ENCODE measurements at regions not wholly inside any gene's neighbourhood (a gene's known extent, or its start where the extent isn't known, plus 50 kb on each side); places are given as distances from the start of the nearest gene placed in this dataset.

DNA sequence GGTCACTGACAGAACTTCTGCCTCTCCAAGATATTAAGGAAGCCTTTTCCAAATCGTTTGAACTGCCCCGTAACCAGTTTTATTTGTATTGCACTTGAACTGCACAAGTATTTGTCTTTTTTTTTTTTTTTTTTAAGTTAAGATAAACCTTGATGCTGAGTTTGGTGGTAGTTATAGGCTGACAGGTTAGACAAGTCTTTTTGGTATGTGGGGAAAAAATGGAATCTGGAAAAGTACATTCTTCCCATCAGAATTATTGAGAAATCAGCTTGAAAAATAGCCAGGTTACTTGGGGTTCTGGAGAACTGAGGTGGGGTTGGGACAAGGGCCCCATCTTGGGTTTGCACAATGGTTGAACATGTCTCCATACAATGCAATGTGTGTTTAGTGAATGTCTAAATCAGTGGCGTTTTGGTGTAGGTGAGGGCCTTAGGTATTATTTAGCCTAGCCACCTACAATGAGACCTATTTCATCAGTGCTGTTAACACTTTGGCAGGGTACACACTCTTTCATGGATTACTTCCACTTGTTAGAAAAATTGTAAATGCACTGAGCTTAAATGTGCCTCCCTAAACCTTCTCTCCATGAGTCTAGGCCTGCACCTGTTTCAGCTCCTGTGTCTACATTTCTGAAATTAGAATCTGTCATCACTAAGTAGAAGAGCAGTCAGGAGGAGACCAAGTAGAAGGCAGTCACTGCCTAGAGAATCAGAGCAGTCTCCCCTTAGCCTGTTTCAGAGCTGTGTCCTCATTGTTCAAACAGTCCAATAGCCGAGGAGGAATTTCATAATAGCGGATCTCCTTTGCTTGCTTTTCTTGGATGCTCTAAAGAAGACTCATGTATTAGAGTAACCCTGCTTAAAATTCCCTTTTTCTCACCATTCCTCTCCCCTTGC lies 140.0 kb upstream of the HMHB1 start:
- H3K27me3 ChIP-seq (ENCODE audit: insufficient read depth, low read depth), result no peaks in the 10 kb centered on the region
- H3K36me3 ChIP-seq (ENCODE audit: insufficient read depth), result no peaks in the 10 kb centered on the region
- H3K4me3 ChIP-seq (IDR thresholded peaks at IDR 0.05; ENCODE audit: insufficient read depth, low read depth, low read length), result no peak overlapping the region
- no peak overlapping the region for H2AFZ ChIP-seq (ENCODE audit: low read depth)
- no peak overlapping the region for H3K4me2 ChIP-seq
- H4K20me1 ChIP-seq (ENCODE audit: insufficient read depth), result no peaks in the 10 kb centered on the region
- H3K27ac ChIP-seq, result no peak overlapping the region
- H3K79me2 ChIP-seq (ENCODE audit: insufficient read depth, low read depth), result no peaks in the 10 kb centered on the region
- TF ChIP-seq CTCF (conservative IDR thresholded peaks at IDR 0.05; ENCODE audit: low read depth, low read length), result no peak
- no peak overlapping the region for H3K9ac ChIP-seq
- no peaks in the 10 kb centered on the region for H3K4me1 ChIP-seq (ENCODE audit: low read depth, poor library complexity, severe bottlenecking)

- H3K4me2 ChIP-seq, result no peak overlapping the region
- H3K27ac ChIP-seq, result no peak overlapping the region
- no peaks in the 10 kb centered on the region for H4K20me1 ChIP-seq (ENCODE audit: insufficient read depth)
- H3K79me2 ChIP-seq (ENCODE audit: insufficient read depth, low read depth), result no peaks in the 10 kb centered on the region
- H3K9ac ChIP-seq, result no peak overlapping the region
- H3K36me3 ChIP-seq (ENCODE audit: insufficient read depth), result no peaks in the 10 kb centered on the region
- H2AFZ ChIP-seq (ENCODE audit: low read depth), result no peak overlapping the region
- TF ChIP-seq CTCF (conservative IDR thresholded peaks at IDR 0.05; ENCODE audit: low read depth, low read length), result no peak
- no peaks in the 10 kb centered on the region for H3K27me3 ChIP-seq (ENCODE audit: insufficient read depth, low read depth)
- no peaks in the 10 kb centered on the region for H3K4me1 ChIP-seq (ENCODE audit: low read depth, poor library complexity, severe bottlenecking)
- no peak overlapping the region for H3K4me3 ChIP-seq (IDR thresholded peaks at IDR 0.05; ENCODE audit: insufficient read depth, low read depth, low read length)
Measured at GRCh38 chr5:143671021-143671420, 140.9 kb upstream of the HMHB1 start.

- Histone ChIP-seq H3K36me3 (ENCODE audit: insufficient read depth) (no peaks in the 10 kb centered on the region), H2AFZ (ENCODE audit: low read depth) (no peak overlapping the region), H3K27ac (no peak overlapping the region), H3K4me2 (no peak overlapping the region), H3K4me3 (IDR thresholded peaks at IDR 0.05; ENCODE audit: insufficient read depth, low read depth, low read length) (no peak overlapping the region), H3K9ac (no peak overlapping the region), H3K4me1 (ENCODE audit: low read depth, poor library complexity, severe bottlenecking) (no peaks in the 10 kb centered on the region), H4K20me1 (ENCODE audit: insufficient read depth) (no peaks in the 10 kb centered on the region), H3K27me3 (ENCODE audit: insufficient read depth, low read depth) (no peaks in the 10 kb centered on the region), H3K79me2 (ENCODE audit: insufficient read depth, low read depth) (no peaks in the 10 kb centered on the region)
- no peak for TF ChIP-seq CTCF (conservative IDR thresholded peaks at IDR 0.05; ENCODE audit: low read depth, low read length)
Measured at GRCh38 chr5:143665866-143666265, 146.1 kb upstream of the HMHB1 start.

- no peak overlapping the region for H2AFZ ChIP-seq (ENCODE audit: low read depth)
- no peaks in the 10 kb centered on the region for H3K36me3 ChIP-seq (ENCODE audit: insufficient read depth)
- H3K4me2 ChIP-seq, result no peak overlapping the region
- no peaks in the 10 kb centered on the region for H3K27me3 ChIP-seq (ENCODE audit: insufficient read depth, low read depth)
- H3K4me1 ChIP-seq (ENCODE audit: low read depth, poor library complexity, severe bottlenecking), result no peaks in the 10 kb centered on the region
- no peak overlapping the region for H3K27ac ChIP-seq
- no peaks in the 10 kb centered on the region for H3K79me2 ChIP-seq (ENCODE audit: insufficient read depth, low read depth)
- H3K4me3 ChIP-seq (IDR thresholded peaks at IDR 0.05; ENCODE audit: insufficient read depth, low read depth, low read length), result no peak overlapping the region
- no peak overlapping the region for H3K9ac ChIP-seq
- TF ChIP-seq CTCF (conservative IDR thresholded peaks at IDR 0.05; ENCODE audit: low read depth, low read length), result no peak
- no peaks in the 10 kb centered on the region for H4K20me1 ChIP-seq (ENCODE audit: insufficient read depth)
Measured at GRCh38 chr5:143664623-143665022, 147.3 kb upstream of the HMHB1 start.
